Body of pancreas (tissue), 4 donors: ENCODE measurements at regions not wholly inside any gene's neighbourhood (a gene's known extent, or its start where the extent isn't known, plus 50 kb on each side); places are given as distances from the start of the nearest gene placed in this dataset.

Source experiments
- ATAC-seq: fragments of 150-250 bp; one replicate; pipeline ENCODE4 v1.9.1; 2016
- DNase-seq, 4 donors: peaks; one replicate each; pipeline ENCODE4 v3.0.0-alpha.2; 2019
- H3K27ac ChIP-seq, 4 donors: fragments of 200-600 bp; sonication (generic); 1 replicate in 3 of 4; 2 replicates in 1 of 4; pipeline versions ENCODE4 v1.5.1 to v1.6.1; 2016 to 2019; ENCODE audit warnings: mild to moderate bottlenecking in 1 of 4, mixed read lengths in 1 of 4, moderate library complexity in 1 of 4
- H3K27me3 ChIP-seq, 2 donors: fragments of 200-600 bp; sonication (generic); one replicate each; pipeline ENCODE4 v1.6.0; 2016; ENCODE audit warnings: mild to moderate bottlenecking in 1 of 2
- H3K36me3 ChIP-seq, 2 donors: fragments of 200-600 bp; sonication (generic); replicated peaks in 1 of 2; 2 replicates each; pipeline ENCODE4 v1.5.1; 2016; ENCODE audit warnings: low read depth in 2 of 2; ENCODE audit not compliant: insufficient read depth in 1 of 2
- H3K4me1 ChIP-seq: fragments of 200-600 bp; sonication (generic); one replicate; pipeline ENCODE4 v1.6.0; 2016
- H3K4me3 ChIP-seq, 2 donors: fragments of 200-600 bp; sonication (generic); 1 replicate in 1 of 2; 2 replicates in 1 of 2; pipeline ENCODE4 v1.5.1; 2016 to 2019
- H3K9me3 ChIP-seq, 3 donors: fragments of 200-600 bp; sonication (generic); 1 replicate in 2 of 3; 2 replicates in 1 of 3; pipeline ENCODE4 v1.5.1; 2016
- POLR2A ChIP-seq, 3 donors: fragments of 450-650 bp; IDR thresholded peaks; one replicate each; pipeline ENCODE4 v1.6.1; 2016; ENCODE audit warnings: antibody characterized with exemption in 3 of 3, mild to moderate bottlenecking in 2 of 3
- WGBS, 2 donors: methylation state at CpG; one replicate each; pipeline ENCODE4 v1.1.5; 2017; 5-methylcytosine and 5-hydroxymethylcytosine counted together
- intact Hi-C: fragments of 100-400 bp; cut with DNase I; formaldehyde crosslinking; loops from one replicate; pipeline ENCODE4 v1.15.1; 2023
- TF ChIP-seq, protein P1 (sequence below), 7 experiments: fragments of 450-650 bp in 4 of 7; fragments of 200-600 bp in 3 of 7; sonication (generic) in 3 of 7; IDR thresholded peaks; one replicate each; pipeline ENCODE4 v1.5.1; 2016 to 2019; ENCODE audit warnings: antibody characterized with exemption in 7 of 7

DNA sequence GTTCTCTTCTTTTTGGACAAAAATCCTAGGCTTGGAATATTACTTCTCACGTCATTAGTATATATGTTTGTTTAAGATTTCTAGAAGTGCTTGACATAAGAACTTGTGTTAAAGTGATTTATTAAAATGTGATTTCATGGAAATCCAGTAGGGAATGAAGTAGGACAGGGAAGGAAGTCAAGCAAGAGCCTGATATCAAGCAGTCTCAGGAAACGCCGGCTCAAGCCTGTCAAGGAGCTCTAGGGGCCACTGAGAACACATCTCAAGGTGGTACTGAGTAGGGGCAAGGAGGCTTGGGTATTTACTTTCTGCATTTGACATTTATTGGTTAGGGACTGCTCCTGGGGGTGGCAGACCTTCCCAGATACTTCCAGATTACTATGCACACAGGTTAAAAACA, 920.9 kb upstream of the GJE1 start:
- Histone ChIP-seq H3K4me3 (no peak overlapping the region), H3K27ac (no peak overlapping the region), H3K9me3 (no peaks in the 10 kb centered on the region), H3K4me1 (no peaks in the 10 kb centered on the region), H3K36me3 (no peaks in the 10 kb centered on the region), H3K27me3 (no peaks in the 10 kb centered on the region)
- TF ChIP-seq, protein P1, sequence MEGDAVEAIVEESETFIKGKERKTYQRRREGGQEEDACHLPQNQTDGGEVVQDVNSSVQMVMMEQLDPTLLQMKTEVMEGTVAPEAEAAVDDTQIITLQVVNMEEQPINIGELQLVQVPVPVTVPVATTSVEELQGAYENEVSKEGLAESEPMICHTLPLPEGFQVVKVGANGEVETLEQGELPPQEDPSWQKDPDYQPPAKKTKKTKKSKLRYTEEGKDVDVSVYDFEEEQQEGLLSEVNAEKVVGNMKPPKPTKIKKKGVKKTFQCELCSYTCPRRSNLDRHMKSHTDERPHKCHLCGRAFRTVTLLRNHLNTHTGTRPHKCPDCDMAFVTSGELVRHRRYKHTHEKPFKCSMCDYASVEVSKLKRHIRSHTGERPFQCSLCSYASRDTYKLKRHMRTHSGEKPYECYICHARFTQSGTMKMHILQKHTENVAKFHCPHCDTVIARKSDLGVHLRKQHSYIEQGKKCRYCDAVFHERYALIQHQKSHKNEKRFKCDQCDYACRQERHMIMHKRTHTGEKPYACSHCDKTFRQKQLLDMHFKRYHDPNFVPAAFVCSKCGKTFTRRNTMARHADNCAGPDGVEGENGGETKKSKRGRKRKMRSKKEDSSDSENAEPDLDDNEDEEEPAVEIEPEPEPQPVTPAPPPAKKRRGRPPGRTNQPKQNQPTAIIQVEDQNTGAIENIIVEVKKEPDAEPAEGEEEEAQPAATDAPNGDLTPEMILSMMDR (IDR thresholded peaks at IDR 0.05): no peak
- no peak for TF ChIP-seq POLR2A (IDR thresholded peaks at IDR 0.05)
- intact Hi-C loops: no loop called here
- DNase-seq (no peak), ATAC-seq (no peak)
- WGBS, 2 donors: 77% methylated on average over 3 of the region's 3 CpGs

DNA sequence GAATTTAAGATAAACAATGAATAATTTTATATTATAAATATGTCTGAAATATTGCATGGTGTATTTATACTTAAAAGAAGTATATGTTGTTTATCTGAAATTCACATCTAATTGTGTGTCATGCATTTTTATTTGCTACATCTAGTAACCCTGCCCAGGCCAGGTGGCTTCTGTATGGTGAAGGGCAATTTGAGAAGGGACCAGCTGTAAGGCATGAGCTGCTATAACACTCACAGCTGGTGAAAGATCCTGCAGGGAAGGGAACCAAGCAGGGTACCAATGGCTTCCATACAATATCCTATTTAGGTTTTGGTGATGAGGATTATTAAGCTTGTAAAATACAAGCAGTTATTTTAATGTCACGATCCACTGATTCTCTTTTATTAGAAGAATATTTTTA, 921.8 kb upstream of the GJE1 start:
- no peaks in the 10 kb centered on the region for H3K4me1 ChIP-seq
- H3K27me3 ChIP-seq: no peaks in the 10 kb centered on the region
- H3K4me3 ChIP-seq: no peak overlapping the region
- H3K27ac ChIP-seq: no peak overlapping the region
- H3K9me3 ChIP-seq: no peaks in the 10 kb centered on the region
- no peak for DNase-seq
- ATAC-seq: no peak
- WGBS, 2 donors: 0 to 77% methylated on average over 1 of the region's 1 CpG
- intact Hi-C loops: no loop called here
- H3K36me3 ChIP-seq: no peaks in the 10 kb centered on the region
- TF ChIP-seq POLR2A (IDR thresholded peaks at IDR 0.05): no peak
- TF ChIP-seq, protein P1 (IDR thresholded peaks at IDR 0.05): no peak

- H3K9me3 ChIP-seq: no peaks in the 10 kb centered on the region
- ATAC-seq (no peak), DNase-seq (no peak)
- H3K36me3 ChIP-seq: no peaks in the 10 kb centered on the region
- no peaks in the 10 kb centered on the region for H3K4me1 ChIP-seq
- no peak for TF ChIP-seq POLR2A (IDR thresholded peaks at IDR 0.05)
- TF ChIP-seq, protein P1 (IDR thresholded peaks at IDR 0.05): no peak
- no peak overlapping the region for H3K27ac ChIP-seq
- 68 to 84% methylated on average over 4 of the region's 4 CpGs for WGBS, 2 donors
- H3K27me3 ChIP-seq: no peaks in the 10 kb centered on the region
- no peak overlapping the region for H3K4me3 ChIP-seq
- intact Hi-C loops: no loop called here
Measured at GRCh38 chr6:141209890-141210289, 922.8 kb upstream of the GJE1 start.

DNA sequence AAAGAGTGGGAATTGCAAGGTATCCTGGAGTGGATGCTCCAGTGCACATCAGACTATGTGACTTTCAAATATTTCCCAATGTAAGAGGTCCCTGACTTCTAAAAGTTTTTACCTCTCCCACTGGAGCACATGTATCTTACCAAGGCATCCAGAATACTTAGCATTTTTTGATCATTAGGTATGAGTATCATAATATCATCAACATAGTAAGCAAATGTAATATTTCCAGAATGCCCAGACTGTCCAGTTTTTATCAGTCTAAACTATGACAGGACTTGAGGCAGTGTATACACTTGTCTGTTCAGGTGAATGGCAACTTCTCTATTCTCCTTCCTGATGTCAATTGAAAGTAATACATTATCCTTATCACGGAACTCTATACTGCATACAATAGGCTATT, 924.6 kb upstream of the GJE1 start:
- no peaks in the 10 kb centered on the region for H3K4me1 ChIP-seq
- H3K9me3 ChIP-seq: no peaks in the 10 kb centered on the region
- H3K27me3 ChIP-seq: no peaks in the 10 kb centered on the region
- no peak for TF ChIP-seq POLR2A (IDR thresholded peaks at IDR 0.05)
- TF ChIP-seq, protein P1 (IDR thresholded peaks at IDR 0.05): no peak
- H3K4me3 ChIP-seq: no peak overlapping the region
- no peak for ATAC-seq
- H3K27ac ChIP-seq: no peak overlapping the region
- WGBS, 2 donors: 54 to 56% methylated on average over 1 of the region's 1 CpG
- DNase-seq: no peak
- intact Hi-C loops: no loop called here
- no peaks in the 10 kb centered on the region for H3K36me3 ChIP-seq

GRCh38 chr6:141203902-141204575, 928.7 kb upstream of the GJE1 start:
- Histone ChIP-seq H3K9me3 (no peaks in the 10 kb centered on the region), H3K4me1 (no peaks in the 10 kb centered on the region), H3K27ac (no peak overlapping the region), H3K36me3 (no peaks in the 10 kb centered on the region), H3K27me3 (no peaks in the 10 kb centered on the region), H3K4me3 (no peak overlapping the region)
- DNase-seq (no peak), ATAC-seq (no peak)
- TF ChIP-seq POLR2A (IDR thresholded peaks at IDR 0.05): no peak
- TF ChIP-seq, protein P1 (IDR thresholded peaks at IDR 0.05): no peak
- intact Hi-C loops: no loop called here
- 69 to 70% methylated on average over 4 of the region's 4 CpGs for WGBS, 2 donors
